ENCODE measurements at regions not wholly inside any gene's neighbourhood (a gene's known extent, or its start where the extent isn't known, plus 50 kb on each side); places are given as distances from the start of the nearest gene placed in this dataset.

- no peak for TF ChIP-seq ZNF253 (CRISPR knock-in tag; IDR thresholded peaks at IDR 0.05; ENCODE audit: borderline replicate concordance)
- TF ChIP-seq TRIM22 (IDR thresholded peaks at IDR 0.05): no peak
- no peak for TF ChIP-seq TFAP4 (IDR thresholded peaks at IDR 0.05; ENCODE audit: borderline replicate concordance, low read depth)
- no peak for TF ChIP-seq ZNF660 (CRISPR knock-in tag; IDR thresholded peaks at IDR 0.05; ENCODE audit: borderline replicate concordance, low read depth)
- no peak for TF ChIP-seq ZNF263 (CRISPR knock-in tag; IDR thresholded peaks at IDR 0.05)
- TF ChIP-seq DMAP1 (CRISPR knock-in tag; IDR thresholded peaks at IDR 0.05): no peak
These were observed 265.8 kb upstream of the RAB4A start (continued) for GRCh38 chr1:229005097-229005496.

GRCh38 chr1:229005556-229005955, 265.4 kb upstream of the RAB4A start:
- FAIRE-seq: no peak
- TF ChIP-seq PHF20 (CRISPR knock-in tag; IDR thresholded peaks at IDR 0.05) (no peak), ZNF282 (IDR thresholded peaks at IDR 0.05; ENCODE audit: partially characterized antibody) (no peak), ZNF550 (CRISPR knock-in tag; IDR thresholded peaks at IDR 0.05; ENCODE audit: borderline replicate concordance) (no peak), ZNF557 (CRISPR knock-in tag; IDR thresholded peaks at IDR 0.05) (no peak), ZNF607 (CRISPR knock-in tag; IDR thresholded peaks at IDR 0.05; ENCODE audit: borderline replicate concordance) (no peak), STAT6 (CRISPR knock-in tag; IDR thresholded peaks at IDR 0.05; ENCODE audit: borderline replicate concordance) (no peak), SP2 (CRISPR knock-in tag; IDR thresholded peaks at IDR 0.05) (no peak), ZBTB49 (CRISPR knock-in tag; IDR thresholded peaks at IDR 0.05; ENCODE audit: borderline replicate concordance) (no peak), MTF2 (CRISPR knock-in tag; IDR thresholded peaks at IDR 0.05; ENCODE audit: borderline replicate concordance) (no peak), ZKSCAN1 (IDR thresholded peaks at IDR 0.05; ENCODE audit: low read length) (no peak), NPAS2 (CRISPR knock-in tag; IDR thresholded peaks at IDR 0.05; ENCODE audit: borderline replicate concordance) (no peak), ZNF446 (CRISPR knock-in tag; IDR thresholded peaks at IDR 0.05) (no peak), ZNF816 (CRISPR knock-in tag; IDR thresholded peaks at IDR 0.05; ENCODE audit: borderline replicate concordance) (no peak)

More at GRCh38 chr1:229005556-229005955, 265.4 kb upstream of the RAB4A start:
- H3K4me1 ChIP-seq (ENCODE audit: insufficient read depth, low read length): peaks cover 51% of the 10 kb centered on the region
- intact Hi-C loops (cut with micrococcal nuclease; ENCODE audit: unreplicated experiment) (no loop called here), in situ Hi-C loops (cut with HindIII; ENCODE audit: extremely low pct_ligation_motif_present, low pct_unique_long_range_greater_than_20kb) (no loop called here)
- H3K27ac ChIP-seq (ENCODE audit: extremely low read length, insufficient read depth, low read length): no peak overlapping the region
- no peak overlapping the region for H3K9ac ChIP-seq (ENCODE audit: insufficient read depth, low read depth, low read length)
- no peaks in the 10 kb centered on the region for H3K9me3 ChIP-seq (ENCODE audit: low read length)
- no TSS peak for BruUV-seq (replicated peaks)
- no peak for DNase-seq (ENCODE audit: low spot score)
- no peaks in the 10 kb centered on the region for H3K79me2 ChIP-seq (ENCODE audit: insufficient read depth, low read length)
- H4K20me1 ChIP-seq (ENCODE audit: insufficient read depth, low read length): no peaks in the 10 kb centered on the region
- H2AFZ ChIP-seq (ENCODE audit: low read length): no peak overlapping the region
- H3K36me3 ChIP-seq (replicated peaks in 1 of 2; ENCODE audit: control insufficient read depth in 1 of 2, insufficient read depth in 2 of 2, low read length in 2 of 2): no peaks in the 10 kb centered on the region
- H3K4me3 ChIP-seq (replicated peaks in 1 of 3; ENCODE audit: insufficient read depth in 1 of 3, low read depth in 2 of 3, low read length in 3 of 3): no peak overlapping the region
- POLR2A ChIA-PET: interaction anchor here (0.9 kb wide), 1 partner anchor 23 kb away, joined by 3 read pairs; no protein-coding TSS in a partner anchor
- H3K4me2 ChIP-seq (ENCODE audit: low read depth, low read length): no peak overlapping the region
- ATAC-seq: no peak
- CTCF ChIA-PET (ENCODE audit: low intra/inter-chr PET ratio, low total read pairs): no interaction called here
- 94% methylated on average over 7 of the region's 7 CpGs for WGBS (ENCODE audit: low lambda C conversion rate)
- H3K27me3 ChIP-seq (ENCODE audit: control insufficient read depth in 1 of 2, insufficient read depth in 2 of 2, low read length in 2 of 2): no peaks in the 10 kb centered on the region

All from HepG2 (cell line).